Loucy (cell line): ENCODE measurements at regions not wholly inside any gene's neighbourhood (a gene's known extent, or its start where the extent isn't known, plus 50 kb on each side); places are given as distances from the start of the nearest gene placed in this dataset.

Experiments used
- H2AFZ ChIP-seq: fragments of 200-600 bp; sonication (generic); 2 replicates; pipeline ENCODE4 v1.6.0; 2016; ENCODE audit warnings: antibody characterized with exemption, mild to moderate bottlenecking, low read length, moderate library complexity
- H3F3A ChIP-seq: fragments of 200-600 bp; 2 replicates; pipeline ENCODE4 v1.6.0; 2016; ENCODE audit warnings: antibody characterized with exemption, low read depth, mild to moderate bottlenecking
- H3K27me3 ChIP-seq: fragments of 200-600 bp; sonication (generic); 2 replicates; pipeline ENCODE4 v1.6.1; 2014; ENCODE audit warnings: low read length, mild to moderate bottlenecking; ENCODE audit not compliant: insufficient read depth, poor library complexity, severe bottlenecking
- H3K36me3 ChIP-seq: fragments of 200-600 bp; sonication (generic); 2 replicates; pipeline ENCODE4 v1.6.1; 2016; ENCODE audit warnings: low read length; ENCODE audit not compliant: insufficient read depth
- H3K4me1 ChIP-seq: fragments of 200-600 bp; sonication (generic); 2 replicates; pipeline ENCODE4 v1.5.1; 2014; ENCODE audit warnings: low read length, mild to moderate bottlenecking; ENCODE audit not compliant: insufficient read depth, poor library complexity, severe bottlenecking
- H3K4me2 ChIP-seq: fragments of 200-600 bp; sonication (generic); 2 replicates; pipeline ENCODE4 v1.6.0; 2014; ENCODE audit warnings: antibody characterized with exemption, low read length, low read depth, mild to moderate bottlenecking; ENCODE audit not compliant: poor library complexity, severe bottlenecking
- H3K4me3 ChIP-seq: fragments of 200-600 bp; sonication (generic); 2 replicates; pipeline ENCODE4 v1.5.1; 2014; ENCODE audit warnings: low read length, mild to moderate bottlenecking, mixed read lengths; ENCODE audit not compliant: poor library complexity, severe bottlenecking
- H3K79me2 ChIP-seq: fragments of 200-600 bp; sonication (generic); 2 replicates; pipeline ENCODE4 v1.6.1; 2014; ENCODE audit warnings: low read length; ENCODE audit not compliant: insufficient read depth
- H3K9ac ChIP-seq: fragments of 200-600 bp; sonication (generic); 2 replicates; pipeline ENCODE4 v1.6.0; 2014; ENCODE audit warnings: mild to moderate bottlenecking, low read depth, low read length, moderate library complexity; ENCODE audit not compliant: poor library complexity, severe bottlenecking
- H3K9me2 ChIP-seq: fragments of 200-600 bp; sonication (generic); replicated peaks from 2 replicates; pipeline ENCODE4 v1.6.1; 2016; ENCODE audit warnings: low read depth, low read length, mixed read lengths
- H3K9me3 ChIP-seq: fragments of 200-600 bp; sonication (generic); 2 replicates; pipeline ENCODE4 v1.6.1; 2014; ENCODE audit warnings: mild to moderate bottlenecking, antibody characterized with exemption, low read length, low read depth; ENCODE audit not compliant: insufficient read depth
- H4K20me1 ChIP-seq: fragments of 200-600 bp; sonication (generic); 2 replicates; pipeline ENCODE4 v1.6.0; 2014; ENCODE audit warnings: antibody characterized with exemption, low read length, mild to moderate bottlenecking; ENCODE audit not compliant: insufficient read depth, poor library complexity, severe bottlenecking
- EZH2phosphoT487 ChIP-seq: fragments of 200-600 bp; IDR thresholded peaks from 2 replicates; pipeline ENCODE4 v1.6.1; 2018; ENCODE audit warnings: antibody characterized with exemption, mild to moderate bottlenecking, moderate library complexity, borderline replicate concordance
- TF ChIP-seq, protein P1 (sequence below): fragments of 200-600 bp; sonication (generic); conservative IDR thresholded peaks from 2 replicates; pipeline ENCODE4 v1.5.1; 2014; ENCODE audit warnings: mild to moderate bottlenecking, antibody characterized with exemption, low read length

GRCh38 chr20:60976139-60976538 lies 275.9 kb upstream of the CDH4 start:
- Histone ChIP-seq H3K4me1 (no peaks in the 10 kb centered on the region), H3K9me3 (no peaks in the 10 kb centered on the region; the same call in 1 of the 2 replicates), H3K79me2 (no peaks in the 10 kb centered on the region), H3K4me3 (no peak overlapping the region), H2AFZ (no peak overlapping the region), H3K4me2 (no peak overlapping the region), H3K9ac (no peak overlapping the region), H3K9me2 (no peaks in the 10 kb centered on the region), H4K20me1 (no peaks in the 10 kb centered on the region), H3K36me3 (no peaks in the 10 kb centered on the region), H3K27me3 (no peaks in the 10 kb centered on the region), H3F3A (no peaks in the 10 kb centered on the region)
- no peak for TF ChIP-seq EZH2phosphoT487
- TF ChIP-seq, protein P1, sequence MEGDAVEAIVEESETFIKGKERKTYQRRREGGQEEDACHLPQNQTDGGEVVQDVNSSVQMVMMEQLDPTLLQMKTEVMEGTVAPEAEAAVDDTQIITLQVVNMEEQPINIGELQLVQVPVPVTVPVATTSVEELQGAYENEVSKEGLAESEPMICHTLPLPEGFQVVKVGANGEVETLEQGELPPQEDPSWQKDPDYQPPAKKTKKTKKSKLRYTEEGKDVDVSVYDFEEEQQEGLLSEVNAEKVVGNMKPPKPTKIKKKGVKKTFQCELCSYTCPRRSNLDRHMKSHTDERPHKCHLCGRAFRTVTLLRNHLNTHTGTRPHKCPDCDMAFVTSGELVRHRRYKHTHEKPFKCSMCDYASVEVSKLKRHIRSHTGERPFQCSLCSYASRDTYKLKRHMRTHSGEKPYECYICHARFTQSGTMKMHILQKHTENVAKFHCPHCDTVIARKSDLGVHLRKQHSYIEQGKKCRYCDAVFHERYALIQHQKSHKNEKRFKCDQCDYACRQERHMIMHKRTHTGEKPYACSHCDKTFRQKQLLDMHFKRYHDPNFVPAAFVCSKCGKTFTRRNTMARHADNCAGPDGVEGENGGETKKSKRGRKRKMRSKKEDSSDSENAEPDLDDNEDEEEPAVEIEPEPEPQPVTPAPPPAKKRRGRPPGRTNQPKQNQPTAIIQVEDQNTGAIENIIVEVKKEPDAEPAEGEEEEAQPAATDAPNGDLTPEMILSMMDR, result no peak

GRCh38 chr20:60976913-60977312 lies 275.1 kb upstream of the CDH4 start:
- Histone ChIP-seq H3K4me1 (no peaks in the 10 kb centered on the region), H3K9ac (no peak overlapping the region)
- TF ChIP-seq, protein P1, result no peak
- TF ChIP-seq EZH2phosphoT487, result no peak

DNA sequence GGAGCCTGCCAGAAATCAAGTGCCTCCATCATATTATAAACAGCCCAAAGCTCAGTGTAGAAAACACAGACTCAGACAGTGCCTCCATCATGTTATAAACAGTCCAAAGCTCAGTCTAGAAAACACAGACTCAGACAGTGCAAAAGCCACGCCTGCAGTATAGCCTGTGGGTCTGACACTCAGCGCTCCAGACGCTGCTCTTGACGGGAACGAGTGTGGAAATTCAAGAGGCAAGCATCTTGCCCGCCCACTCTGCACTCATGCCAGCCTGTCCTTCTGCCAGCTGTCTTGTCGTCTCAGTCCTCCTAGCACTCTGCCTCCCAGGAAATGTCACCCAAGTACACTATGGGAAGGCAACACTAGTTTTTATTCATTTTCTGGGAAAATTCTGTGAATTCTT lies 274.2 kb upstream of the CDH4 start:
- Histone ChIP-seq H3K79me2 (no peaks in the 10 kb centered on the region), H3F3A (no peaks in the 10 kb centered on the region), H2AFZ (no peak overlapping the region), H3K9me2 (no peaks in the 10 kb centered on the region), H3K36me3 (no peaks in the 10 kb centered on the region), H3K9ac (no peak overlapping the region), H3K27me3 (no peaks in the 10 kb centered on the region), H3K4me1 (no peaks in the 10 kb centered on the region), H4K20me1 (no peaks in the 10 kb centered on the region), H3K4me2 (no peak overlapping the region), H3K4me3 (no peak overlapping the region), H3K9me3 (no peaks in the 10 kb centered on the region; the same call in 1 of the 2 replicates)
- TF ChIP-seq, protein P1, result no peak
- TF ChIP-seq EZH2phosphoT487, result no peak

More at GRCh38 chr20:60976913-60977312, 275.1 kb upstream of the CDH4 start:
- no peak overlapping the region for H3K4me3 ChIP-seq
- H4K20me1 ChIP-seq, result no peaks in the 10 kb centered on the region
- no peaks in the 10 kb centered on the region for H3F3A ChIP-seq
- H3K27me3 ChIP-seq, result no peaks in the 10 kb centered on the region
- H2AFZ ChIP-seq, result no peak overlapping the region
- H3K79me2 ChIP-seq, result no peaks in the 10 kb centered on the region
- H3K9me2 ChIP-seq, result no peaks in the 10 kb centered on the region
- H3K36me3 ChIP-seq, result no peaks in the 10 kb centered on the region
- H3K4me2 ChIP-seq, result no peak overlapping the region
- no peaks in the 10 kb centered on the region; the same call in 1 of the 2 replicates for H3K9me3 ChIP-seq
